ENCODE measurements at regions not wholly inside any gene's neighbourhood (a gene's known extent, or its start where the extent isn't known, plus 50 kb on each side); places are given as distances from the start of the nearest gene placed in this dataset.

DNA sequence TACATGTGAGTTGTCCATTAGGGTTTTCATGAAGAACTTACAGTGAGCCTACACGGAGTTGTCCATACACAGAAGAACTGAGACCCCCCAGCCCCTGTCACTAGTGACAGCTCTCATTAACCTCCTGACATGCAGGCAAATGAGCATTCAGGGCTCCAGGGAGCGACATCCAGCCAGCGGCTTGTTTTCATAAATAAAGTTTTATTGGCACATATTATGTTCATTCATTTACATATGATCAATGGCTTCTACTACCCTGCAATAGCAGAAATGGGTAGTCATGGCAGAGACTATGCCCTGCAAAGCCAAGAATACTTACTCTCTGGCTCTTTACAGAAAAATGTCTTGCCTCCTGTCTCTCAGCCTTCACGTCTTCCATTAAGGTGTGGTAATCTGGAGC, 553.5 kb downstream of the EDEM1 start:
- 84 to 90% methylated on average over 4 of the region's 4 CpGs for WGBS, 2 donors
- TF ChIP-seq, protein P1, sequence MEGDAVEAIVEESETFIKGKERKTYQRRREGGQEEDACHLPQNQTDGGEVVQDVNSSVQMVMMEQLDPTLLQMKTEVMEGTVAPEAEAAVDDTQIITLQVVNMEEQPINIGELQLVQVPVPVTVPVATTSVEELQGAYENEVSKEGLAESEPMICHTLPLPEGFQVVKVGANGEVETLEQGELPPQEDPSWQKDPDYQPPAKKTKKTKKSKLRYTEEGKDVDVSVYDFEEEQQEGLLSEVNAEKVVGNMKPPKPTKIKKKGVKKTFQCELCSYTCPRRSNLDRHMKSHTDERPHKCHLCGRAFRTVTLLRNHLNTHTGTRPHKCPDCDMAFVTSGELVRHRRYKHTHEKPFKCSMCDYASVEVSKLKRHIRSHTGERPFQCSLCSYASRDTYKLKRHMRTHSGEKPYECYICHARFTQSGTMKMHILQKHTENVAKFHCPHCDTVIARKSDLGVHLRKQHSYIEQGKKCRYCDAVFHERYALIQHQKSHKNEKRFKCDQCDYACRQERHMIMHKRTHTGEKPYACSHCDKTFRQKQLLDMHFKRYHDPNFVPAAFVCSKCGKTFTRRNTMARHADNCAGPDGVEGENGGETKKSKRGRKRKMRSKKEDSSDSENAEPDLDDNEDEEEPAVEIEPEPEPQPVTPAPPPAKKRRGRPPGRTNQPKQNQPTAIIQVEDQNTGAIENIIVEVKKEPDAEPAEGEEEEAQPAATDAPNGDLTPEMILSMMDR (IDR thresholded peaks at IDR 0.05), result no peak
- TF ChIP-seq EP300 (IDR thresholded peaks at IDR 0.05) (no peak), POLR2A (IDR thresholded peaks at IDR 0.05) (no peak), POLR2AphosphoS5 (IDR thresholded peaks at IDR 0.05) (no peak)

DNA sequence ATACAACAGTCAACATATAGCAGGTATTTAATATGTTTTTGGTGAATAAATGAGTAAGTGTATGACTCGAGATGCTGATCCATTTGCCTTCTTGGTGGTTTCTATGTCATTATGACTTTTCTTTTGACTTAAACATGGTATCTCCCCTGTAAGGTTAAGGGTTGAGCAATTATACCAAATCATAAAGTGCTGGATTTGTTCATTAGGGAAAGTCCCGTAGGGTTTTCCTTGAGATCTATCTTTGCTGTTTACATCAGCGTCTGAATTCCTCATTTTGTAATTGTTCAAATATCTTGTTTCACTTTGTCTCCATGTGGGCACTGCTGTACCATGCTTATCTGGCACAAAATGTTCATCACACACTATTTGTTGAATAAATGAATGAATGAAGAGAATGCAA, 562.6 kb downstream of the EDEM1 start:
- Histone ChIP-seq H3K4me3 (no peak overlapping the region), H3K36me3 (no peaks in the 10 kb centered on the region), H3K27me3 (no peaks in the 10 kb centered on the region), H3K9me3 (no peaks in the 10 kb centered on the region), H3K4me1 (no peaks in the 10 kb centered on the region), H3K27ac (no peak overlapping the region)
- ATAC-seq (ENCODE audit: low FRiP score in 2 of 2) (no peak), DNase-seq (no peak)
- 77 to 82% methylated on average over 3 of the region's 3 CpGs for WGBS, 2 donors
- TF ChIP-seq EP300 (IDR thresholded peaks at IDR 0.05) (no peak), POLR2AphosphoS5 (IDR thresholded peaks at IDR 0.05) (no peak), POLR2A (IDR thresholded peaks at IDR 0.05) (no peak)
- TF ChIP-seq, protein P1 (IDR thresholded peaks at IDR 0.05), result no peak

More for the DNA sequence above, 553.5 kb downstream of the EDEM1 start:
- ATAC-seq (ENCODE audit: low FRiP score in 2 of 2) (no peak), DNase-seq (no peak)
- H3K36me3 ChIP-seq, result no peaks in the 10 kb centered on the region
- no peaks in the 10 kb centered on the region for H3K27me3 ChIP-seq
- no peaks in the 10 kb centered on the region for H3K4me1 ChIP-seq
- H3K27ac ChIP-seq, result no peak overlapping the region
- no peaks in the 10 kb centered on the region for H3K9me3 ChIP-seq
- no peak overlapping the region for H3K4me3 ChIP-seq

- 84 to 85% methylated on average over 3 of the region's 3 CpGs for WGBS, 2 donors
- DNase-seq (no peak), ATAC-seq (ENCODE audit: low FRiP score in 2 of 2) (no peak)
- Histone ChIP-seq H3K27ac (no peak overlapping the region), H3K27me3 (no peaks in the 10 kb centered on the region), H3K36me3 (no peaks in the 10 kb centered on the region), H3K9me3 (no peaks in the 10 kb centered on the region), H3K4me1 (no peaks in the 10 kb centered on the region), H3K4me3 (no peak overlapping the region)
- TF ChIP-seq, protein P1 (IDR thresholded peaks at IDR 0.05), result no peak
- TF ChIP-seq POLR2AphosphoS5 (IDR thresholded peaks at IDR 0.05) (no peak), POLR2A (IDR thresholded peaks at IDR 0.05) (no peak), EP300 (IDR thresholded peaks at IDR 0.05) (no peak)
Measured at GRCh38 chr3:5750874-5751640, 563.5 kb downstream of the EDEM1 start.

DNA sequence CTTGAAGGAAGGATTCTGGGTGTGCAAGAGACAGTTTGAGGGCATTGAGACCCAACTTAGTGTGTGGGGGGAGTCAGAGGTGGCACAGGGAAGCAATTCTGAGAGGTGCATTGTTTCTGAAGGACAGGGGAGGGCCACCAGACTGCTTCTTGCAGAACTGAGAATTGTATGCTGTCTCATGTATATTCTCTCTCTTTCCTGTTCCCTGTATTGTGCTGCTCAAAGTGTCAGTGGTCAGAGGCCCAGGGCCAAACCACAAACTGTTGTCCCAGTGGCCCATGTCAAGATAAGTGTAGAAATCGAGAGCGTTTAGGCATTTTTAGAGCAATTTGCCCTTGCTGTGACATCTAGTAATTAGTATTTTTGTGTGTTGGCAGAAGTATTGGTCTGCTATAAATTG, 567.1 kb downstream of the EDEM1 start:
- no peak for TF ChIP-seq POLR2A (IDR thresholded peaks at IDR 0.05)
- TF ChIP-seq, protein P1 (IDR thresholded peaks at IDR 0.05), result no peak
- no peak for TF ChIP-seq POLR2AphosphoS5 (IDR thresholded peaks at IDR 0.05)
- no peak for TF ChIP-seq EP300 (IDR thresholded peaks at IDR 0.05)
- DNase-seq, result no peak
- Histone ChIP-seq H3K36me3 (no peaks in the 10 kb centered on the region), H3K27ac (no peak overlapping the region), H3K27me3 (no peaks in the 10 kb centered on the region), H3K4me1 (no peaks in the 10 kb centered on the region), H3K9me3 (no peaks in the 10 kb centered on the region), H3K4me3 (no peak overlapping the region)
- 42% methylated on average over 2 of the region's 2 CpGs for whole genome bisulfite sequencing, 2 donors
- no peak for ATAC-seq (ENCODE audit: low FRiP score in 2 of 2)

DNA sequence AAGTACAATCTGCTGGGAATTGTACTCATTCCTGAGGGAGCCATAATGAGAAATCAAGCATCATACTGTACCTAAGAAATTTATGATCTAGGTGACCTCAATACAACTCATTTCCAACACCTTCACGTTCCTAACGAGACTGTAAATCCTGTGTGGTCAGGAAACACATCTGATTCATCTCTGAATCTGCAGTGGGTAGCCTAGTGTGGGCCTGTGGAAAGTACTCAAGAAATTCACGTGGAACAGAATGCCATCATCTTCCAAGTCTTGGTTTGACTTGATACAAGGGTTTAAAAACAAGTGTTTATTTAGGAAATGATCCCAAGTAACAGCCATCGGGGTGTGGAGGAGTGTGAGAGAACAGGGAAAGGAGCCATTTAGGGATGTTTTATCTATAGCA, 568.9 kb downstream of the EDEM1 start:
- no peaks in the 10 kb centered on the region for H3K4me1 ChIP-seq
- no peak overlapping the region for H3K4me3 ChIP-seq
- 56 to 66% methylated on average over 4 of the region's 4 CpGs for WGBS, 2 donors
- no peak for DNase-seq
- no peaks in the 10 kb centered on the region for H3K36me3 ChIP-seq
- no peaks in the 10 kb centered on the region for H3K9me3 ChIP-seq
- H3K27ac ChIP-seq, result no peak overlapping the region
- TF ChIP-seq, protein P1 (IDR thresholded peaks at IDR 0.05), result no peak
- H3K27me3 ChIP-seq, result no peaks in the 10 kb centered on the region
- no peak for ATAC-seq (ENCODE audit: low FRiP score in 2 of 2)
